GM12878 (cell line): ENCODE measurements at regions not wholly inside any gene's neighbourhood (a gene's known extent, or its start where the extent isn't known, plus 50 kb on each side); places are given as distances from the start of the nearest gene placed in this dataset.

ENCODE experiments used
- ASH2L ChIP-seq: fragments of 300-600, 200-600 bp; sonication (generic); IDR thresholded peaks from 2 replicates; pipeline ENCODE4 v1.6.1; 2017; ENCODE audit warnings: low read depth, mild to moderate bottlenecking, borderline replicate concordance
- CTCF ChIP-seq, 3 experiments: IDR thresholded peaks in 2 of 3; conservative IDR thresholded peaks in 1 of 3; 2 replicates each; pipeline ENCODE4 v1.5.1; 2011; ENCODE audit warnings: low read depth in 3 of 3, low read length in 3 of 3, mild to moderate bottlenecking in 3 of 3, control low read depth in 2 of 3, moderate library complexity in 2 of 3, inconsistent platforms in 1 of 3, mixed read lengths in 1 of 3; ENCODE audit not compliant: control insufficient read depth in 2 of 3, insufficient read depth in 1 of 3; ENCODE audit errors: extremely low read depth in 1 of 3
- MAX ChIP-seq: IDR thresholded peaks from 2 replicates; pipeline ENCODE4 v1.6.1; 2012; ENCODE audit warnings: low read depth, low read length, improper control_type of control experiment
- REST ChIP-seq: IDR thresholded peaks from 2 replicates; pipeline ENCODE4 v1.6.1; 2012; ENCODE audit warnings: mild to moderate bottlenecking, low read depth, low read length
- SP1 ChIP-seq: IDR thresholded peaks from one replicate; pipeline ENCODE4 v1.6.1; 2011; ENCODE audit warnings: low read depth, low read length
- TCF12 ChIP-seq: IDR thresholded peaks from 2 replicates; pipeline ENCODE4 v1.6.1; 2011; ENCODE audit warnings: low read depth, mild to moderate bottlenecking, low read length

- no peak for TF ChIP-seq TCF12
- no peak for TF ChIP-seq MAX
- TF ChIP-seq ASH2L: no peak
- no peak for TF ChIP-seq REST
- TF ChIP-seq CTCF (IDR thresholded peaks at IDR 0.05 in 2 of 3, conservative IDR thresholded peaks at IDR 0.05 in 1 of 3; ENCODE audit: control insufficient read depth in 2 of 3, extremely low read depth in 1 of 3, insufficient read depth in 1 of 3, low read depth in 3 of 3, low read length in 3 of 3): no peak
- no peak for TF ChIP-seq SP1
Measured at GRCh38 chr17:70646673-70647072, 477.3 kb downstream of the KCNJ2 start.
